Esophagus squamous epithelium (tissue), 4 donors: ENCODE measurements at regions not wholly inside any gene's neighbourhood (a gene's known extent, or its start where the extent isn't known, plus 50 kb on each side); places are given as distances from the start of the nearest gene placed in this dataset.

Source experiments
- POLR2A ChIP-seq, 4 donors: fragments of 450-650 bp; IDR thresholded peaks; one replicate each; pipeline ENCODE4 v1.6.1; 2017; ENCODE audit warnings: antibody characterized with exemption in 4 of 4, mild to moderate bottlenecking in 4 of 4, moderate library complexity in 3 of 4
- TF ChIP-seq, protein P1 (sequence below), 6 experiments: fragments of 450-650 bp in 4 of 6; fragments of 200-600 bp in 2 of 6; sonication (generic) in 2 of 6; IDR thresholded peaks; one replicate each; pipeline ENCODE4 v1.5.1; 2016 to 2019; ENCODE audit warnings: antibody characterized with exemption in 6 of 6, mild to moderate bottlenecking in 4 of 6, moderate library complexity in 4 of 6

DNA sequence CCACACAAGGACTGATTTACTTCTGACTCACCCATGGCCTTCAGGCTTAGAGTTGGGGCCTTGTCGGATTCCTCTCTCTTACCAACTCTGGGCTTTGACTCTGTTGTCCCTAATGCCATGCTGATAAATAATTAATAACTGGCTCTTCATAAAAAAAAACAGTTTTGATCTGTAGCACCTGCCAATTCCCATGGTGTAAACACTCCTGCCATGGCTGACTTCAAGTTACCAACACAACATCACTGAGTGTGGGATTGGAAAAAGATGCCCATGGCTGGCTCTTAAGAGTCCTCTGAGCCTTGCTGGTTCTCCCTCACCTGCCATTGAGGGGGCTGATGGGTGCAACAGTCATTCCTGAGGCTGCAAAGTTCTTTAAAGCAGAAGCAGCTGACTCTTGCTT is 104.8 kb downstream of the KIF26A start:
- TF ChIP-seq, protein P1, sequence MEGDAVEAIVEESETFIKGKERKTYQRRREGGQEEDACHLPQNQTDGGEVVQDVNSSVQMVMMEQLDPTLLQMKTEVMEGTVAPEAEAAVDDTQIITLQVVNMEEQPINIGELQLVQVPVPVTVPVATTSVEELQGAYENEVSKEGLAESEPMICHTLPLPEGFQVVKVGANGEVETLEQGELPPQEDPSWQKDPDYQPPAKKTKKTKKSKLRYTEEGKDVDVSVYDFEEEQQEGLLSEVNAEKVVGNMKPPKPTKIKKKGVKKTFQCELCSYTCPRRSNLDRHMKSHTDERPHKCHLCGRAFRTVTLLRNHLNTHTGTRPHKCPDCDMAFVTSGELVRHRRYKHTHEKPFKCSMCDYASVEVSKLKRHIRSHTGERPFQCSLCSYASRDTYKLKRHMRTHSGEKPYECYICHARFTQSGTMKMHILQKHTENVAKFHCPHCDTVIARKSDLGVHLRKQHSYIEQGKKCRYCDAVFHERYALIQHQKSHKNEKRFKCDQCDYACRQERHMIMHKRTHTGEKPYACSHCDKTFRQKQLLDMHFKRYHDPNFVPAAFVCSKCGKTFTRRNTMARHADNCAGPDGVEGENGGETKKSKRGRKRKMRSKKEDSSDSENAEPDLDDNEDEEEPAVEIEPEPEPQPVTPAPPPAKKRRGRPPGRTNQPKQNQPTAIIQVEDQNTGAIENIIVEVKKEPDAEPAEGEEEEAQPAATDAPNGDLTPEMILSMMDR (IDR thresholded peaks at IDR 0.05), result no peak
- no peak for TF ChIP-seq POLR2A (IDR thresholded peaks at IDR 0.05)
